ENCODE measurements at regions not wholly inside any gene's neighbourhood (a gene's known extent, or its start where the extent isn't known, plus 50 kb on each side); places are given as distances from the start of the nearest gene placed in this dataset.
A peak's percentile ranks its signal among the peaks of the same experiment; 100 is the strongest.

DNA sequence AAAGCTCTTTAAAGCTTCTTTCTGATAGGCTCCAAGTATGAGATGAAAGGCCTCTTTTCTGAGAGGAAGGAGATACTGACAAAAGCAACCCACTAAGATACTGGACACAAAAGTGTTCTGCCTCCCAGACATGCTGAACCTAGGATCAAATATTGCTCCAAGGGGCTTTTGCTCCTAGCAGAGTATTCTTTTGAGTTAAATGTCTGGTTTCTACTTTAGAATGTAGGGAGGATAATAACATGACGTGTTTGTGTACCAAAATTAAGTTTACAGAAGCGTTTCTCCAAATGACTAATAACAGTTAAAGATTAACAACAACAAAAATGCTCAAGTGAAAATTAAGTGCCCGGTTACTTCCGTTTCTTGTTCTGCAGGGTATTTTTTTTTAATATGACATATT lies 2293.3 kb upstream of the C9orf72 start (continued):
- TF ChIP-seq ZNF217 (IDR thresholded peaks at IDR 0.05) (peak; percentile 86), ZNF384 (IDR thresholded peaks at IDR 0.05; ENCODE audit: borderline replicate concordance, low read depth, low read length) (peak; percentile 28; the same call in 1 of the 2 replicates), NBN (IDR thresholded peaks at IDR 0.05) (0 out of 2 replicates have a peak, but pooled peaks have one; percentile 15), MEF2B (IDR thresholded peaks at IDR 0.05; ENCODE audit: partially characterized antibody, poor library complexity, severe bottlenecking) (peak; percentile 35), MTA2 (IDR thresholded peaks at IDR 0.05; ENCODE audit: low read depth) (peak; percentile 75)
- TF ChIP-seq, protein P1, sequence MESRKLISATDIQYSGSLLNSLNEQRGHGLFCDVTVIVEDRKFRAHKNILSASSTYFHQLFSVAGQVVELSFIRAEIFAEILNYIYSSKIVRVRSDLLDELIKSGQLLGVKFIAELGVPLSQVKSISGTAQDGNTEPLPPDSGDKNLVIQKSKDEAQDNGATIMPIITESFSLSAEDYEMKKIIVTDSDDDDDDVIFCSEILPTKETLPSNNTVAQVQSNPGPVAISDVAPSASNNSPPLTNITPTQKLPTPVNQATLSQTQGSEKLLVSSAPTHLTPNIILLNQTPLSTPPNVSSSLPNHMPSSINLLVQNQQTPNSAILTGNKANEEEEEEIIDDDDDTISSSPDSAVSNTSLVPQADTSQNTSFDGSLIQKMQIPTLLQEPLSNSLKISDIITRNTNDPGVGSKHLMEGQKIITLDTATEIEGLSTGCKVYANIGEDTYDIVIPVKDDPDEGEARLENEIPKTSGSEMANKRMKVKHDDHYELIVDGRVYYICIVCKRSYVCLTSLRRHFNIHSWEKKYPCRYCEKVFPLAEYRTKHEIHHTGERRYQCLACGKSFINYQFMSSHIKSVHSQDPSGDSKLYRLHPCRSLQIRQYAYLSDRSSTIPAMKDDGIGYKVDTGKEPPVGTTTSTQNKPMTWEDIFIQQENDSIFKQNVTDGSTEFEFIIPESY (IDR thresholded peaks at IDR 0.05): no peak

- in situ Hi-C loops (cut with MboI): no loop called here
- H3K79me2 ChIP-seq (ENCODE audit: control insufficient read depth, insufficient read depth, low read length): no peaks in the 10 kb centered on the region
- TF ChIP-seq BHLHE40 (IDR thresholded peaks at IDR 0.05; ENCODE audit: borderline replicate concordance in 1 of 2, low read depth in 2 of 2, low read length in 1 of 2): no peak
- TF ChIP-seq BACH1 (IDR thresholded peaks at IDR 0.05; ENCODE audit: borderline replicate concordance): no peak
- no peak for TF ChIP-seq KAT2A (conservative IDR thresholded peaks at IDR 0.05; ENCODE audit: control insufficient read depth, low read depth, low read length)
- no peak for TF ChIP-seq MXI1 (IDR thresholded peaks at IDR 0.05; ENCODE audit: low read depth, low read length)
- no peak for TF ChIP-seq NR2F1 (conservative IDR thresholded peaks at IDR 0.05)
- no peak for TF ChIP-seq NFIC (IDR thresholded peaks at IDR 0.05; ENCODE audit: low read depth, low read length)
- TF ChIP-seq, protein P2, sequence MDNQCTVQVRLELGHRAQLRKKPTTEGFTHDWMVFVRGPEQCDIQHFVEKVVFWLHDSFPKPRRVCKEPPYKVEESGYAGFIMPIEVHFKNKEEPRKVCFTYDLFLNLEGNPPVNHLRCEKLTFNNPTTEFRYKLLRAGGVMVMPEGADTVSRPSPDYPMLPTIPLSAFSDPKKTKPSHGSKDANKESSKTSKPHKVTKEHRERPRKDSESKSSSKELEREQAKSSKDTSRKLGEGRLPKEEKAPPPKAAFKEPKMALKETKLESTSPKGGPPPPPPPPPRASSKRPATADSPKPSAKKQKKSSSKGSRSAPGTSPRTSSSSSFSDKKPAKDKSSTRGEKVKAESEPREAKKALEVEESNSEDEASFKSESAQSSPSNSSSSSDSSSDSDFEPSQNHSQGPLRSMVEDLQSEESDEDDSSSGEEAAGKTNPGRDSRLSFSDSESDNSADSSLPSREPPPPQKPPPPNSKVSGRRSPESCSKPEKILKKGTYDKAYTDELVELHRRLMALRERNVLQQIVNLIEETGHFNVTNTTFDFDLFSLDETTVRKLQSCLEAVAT (IDR thresholded peaks at IDR 0.05): no peak
- TF ChIP-seq MEF2B (IDR thresholded peaks at IDR 0.05; ENCODE audit: partially characterized antibody, poor library complexity, severe bottlenecking): no peak
- CTCF ChIA-PET: no interaction called here
- no peaks in the 10 kb centered on the region for H3K9me3 ChIP-seq (replicated peaks; ENCODE audit: control insufficient read depth, insufficient read depth, low read length)
- H3K9ac ChIP-seq (ENCODE audit: control insufficient read depth, insufficient read depth, low read length): no peak overlapping the region
- H4K20me1 ChIP-seq (ENCODE audit: control insufficient read depth, insufficient read depth): no peaks in the 10 kb centered on the region
- ATAC-seq (no peak), FAIRE-seq (no peak), DNase-seq (ENCODE audit: low read depth, low spot score) (no peak)
- no peak overlapping the region for H2AFZ ChIP-seq (ENCODE audit: control insufficient read depth, low read depth, low read length)
- H3K4me2 ChIP-seq (ENCODE audit: control insufficient read depth, insufficient read depth): no peak overlapping the region
- SMC1A ChIA-PET (ENCODE audit: uncharacterized antibody, unreplicated experiment): no interaction called here
- intact Hi-C loops (cut with micrococcal nuclease; ENCODE audit: unreplicated experiment): no loop called here
- no TSS peak for BruUV-seq (replicated peaks)
- H3K4me3 ChIP-seq: no peak overlapping the region
- H3K36me3 ChIP-seq (ENCODE audit: control insufficient read depth in 2 of 2, insufficient read depth in 2 of 2, low read length in 1 of 2): no peaks in the 10 kb centered on the region
- POLR2A ChIA-PET: no interaction called here
- H3K27ac ChIP-seq (ENCODE audit: control insufficient read depth, insufficient read depth): no peak overlapping the region
- H3K4me1 ChIP-seq (ENCODE audit: control insufficient read depth, insufficient read depth, low read length): no peaks in the 10 kb centered on the region
- no peaks in the 10 kb centered on the region for H3K27me3 ChIP-seq (replicated peaks in 1 of 2; ENCODE audit: control insufficient read depth in 2 of 2, insufficient read depth in 2 of 2, low read length in 1 of 2)
- RAD21 ChIA-PET (ENCODE audit: unreplicated experiment): no interaction called here
Measured at GRCh38 chr9:29873579-29873978, 2300.3 kb upstream of the C9orf72 start.
